ENCODE measurements at regions not wholly inside any gene's neighbourhood (a gene's known extent, or its start where the extent isn't known, plus 50 kb on each side); places are given as distances from the start of the nearest gene placed in this dataset.

- no peak overlapping the region for H3K4me3 ChIP-seq
- intact Hi-C loops (cut with micrococcal nuclease), result no loop called here
- H3K4me1 ChIP-seq, result no peaks in the 10 kb centered on the region
- no peaks in the 10 kb centered on the region for H3K27me3 ChIP-seq (ENCODE audit: low read depth)
- H3K27ac ChIP-seq (replicated peaks), result no peak overlapping the region
- no peaks in the 10 kb centered on the region for H3K9me3 ChIP-seq (replicated peaks)
- H3K36me3 ChIP-seq, result no peaks in the 10 kb centered on the region
- TF ChIP-seq, protein P1, sequence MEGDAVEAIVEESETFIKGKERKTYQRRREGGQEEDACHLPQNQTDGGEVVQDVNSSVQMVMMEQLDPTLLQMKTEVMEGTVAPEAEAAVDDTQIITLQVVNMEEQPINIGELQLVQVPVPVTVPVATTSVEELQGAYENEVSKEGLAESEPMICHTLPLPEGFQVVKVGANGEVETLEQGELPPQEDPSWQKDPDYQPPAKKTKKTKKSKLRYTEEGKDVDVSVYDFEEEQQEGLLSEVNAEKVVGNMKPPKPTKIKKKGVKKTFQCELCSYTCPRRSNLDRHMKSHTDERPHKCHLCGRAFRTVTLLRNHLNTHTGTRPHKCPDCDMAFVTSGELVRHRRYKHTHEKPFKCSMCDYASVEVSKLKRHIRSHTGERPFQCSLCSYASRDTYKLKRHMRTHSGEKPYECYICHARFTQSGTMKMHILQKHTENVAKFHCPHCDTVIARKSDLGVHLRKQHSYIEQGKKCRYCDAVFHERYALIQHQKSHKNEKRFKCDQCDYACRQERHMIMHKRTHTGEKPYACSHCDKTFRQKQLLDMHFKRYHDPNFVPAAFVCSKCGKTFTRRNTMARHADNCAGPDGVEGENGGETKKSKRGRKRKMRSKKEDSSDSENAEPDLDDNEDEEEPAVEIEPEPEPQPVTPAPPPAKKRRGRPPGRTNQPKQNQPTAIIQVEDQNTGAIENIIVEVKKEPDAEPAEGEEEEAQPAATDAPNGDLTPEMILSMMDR (IDR thresholded peaks at IDR 0.05; ENCODE audit: borderline replicate concordance), result no peak
- DNase-seq, result no peak
Measured at GRCh38 chrX:7641141-7641540, 201.8 kb upstream of the VCX start.

GRCh38 chrX:7640392-7640791 lies 202.6 kb upstream of the VCX start:
- no peak for DNase-seq
- H3K27ac ChIP-seq (replicated peaks), result no peak overlapping the region
- H3K4me1 ChIP-seq, result no peaks in the 10 kb centered on the region
- no peaks in the 10 kb centered on the region for H3K9me3 ChIP-seq (replicated peaks)
- TF ChIP-seq, protein P1 (IDR thresholded peaks at IDR 0.05; ENCODE audit: borderline replicate concordance), result no peak
- H3K4me3 ChIP-seq, result no peak overlapping the region
- intact Hi-C loops (cut with micrococcal nuclease), result no loop called here
- no peaks in the 10 kb centered on the region for H3K36me3 ChIP-seq
- no peaks in the 10 kb centered on the region for H3K27me3 ChIP-seq (ENCODE audit: low read depth)

DNA sequence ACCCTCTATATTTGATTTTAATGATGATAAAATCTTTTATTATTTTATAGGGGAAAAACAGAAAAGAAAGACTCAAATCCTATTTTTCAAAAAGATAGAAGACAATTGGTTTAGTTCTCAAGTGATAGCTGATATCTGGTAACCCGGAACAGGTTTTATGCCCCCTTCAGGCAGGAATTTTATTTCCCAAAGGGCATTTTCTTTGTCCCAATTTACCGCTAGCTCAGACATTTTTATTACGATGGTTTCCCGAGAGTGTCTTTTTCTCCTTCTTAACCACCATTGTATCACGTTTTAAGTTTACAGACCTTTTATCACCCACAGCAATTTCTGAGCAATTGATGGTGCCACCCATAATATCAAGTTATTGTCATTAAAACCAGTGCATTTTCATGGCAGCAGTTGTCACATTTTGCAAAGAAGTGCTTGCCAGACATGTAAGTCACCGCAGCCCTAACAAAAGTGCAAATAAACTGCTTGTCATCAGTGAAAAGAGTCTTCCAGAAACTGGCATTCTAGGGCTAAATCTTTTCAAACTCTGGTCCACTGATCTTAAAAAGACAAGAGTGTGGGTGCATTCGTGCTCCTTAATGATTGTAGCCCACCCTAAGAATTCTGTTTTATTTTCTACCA lies 204.8 kb upstream of the VCX start:
- no peak for DNase-seq
- Histone ChIP-seq H3K4me3 (no peak overlapping the region), H3K9me3 (replicated peaks) (no peaks in the 10 kb centered on the region), H3K36me3 (no peaks in the 10 kb centered on the region), H3K4me1 (no peaks in the 10 kb centered on the region), H3K27me3 (ENCODE audit: low read depth) (no peaks in the 10 kb centered on the region), H3K27ac (replicated peaks) (no peak overlapping the region)
- intact Hi-C loops (cut with micrococcal nuclease), result no loop called here
- TF ChIP-seq, protein P1 (IDR thresholded peaks at IDR 0.05; ENCODE audit: borderline replicate concordance), result no peak

DNA sequence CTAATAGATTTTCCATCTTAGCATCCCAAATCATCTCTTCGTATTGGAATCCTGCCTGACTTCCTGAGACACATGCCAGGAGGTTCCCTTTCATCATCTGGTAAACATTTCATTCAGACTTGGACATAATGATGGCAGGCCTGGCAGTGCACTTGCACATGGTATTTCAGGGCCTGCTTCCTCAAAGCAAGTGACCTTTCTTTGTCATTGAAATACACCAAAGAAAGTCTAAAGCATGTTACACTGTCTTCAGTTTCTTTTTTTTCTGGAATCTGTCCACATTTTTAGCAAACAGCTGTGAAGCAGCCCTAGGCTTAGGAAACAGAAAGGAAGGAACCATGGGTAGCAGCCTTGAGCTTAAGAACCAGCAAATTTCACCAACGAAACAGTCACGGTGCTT lies 205.9 kb upstream of the VCX start:
- intact Hi-C loops (cut with micrococcal nuclease), result no loop called here
- TF ChIP-seq, protein P1 (IDR thresholded peaks at IDR 0.05; ENCODE audit: borderline replicate concordance), result no peak
- H3K4me3 ChIP-seq, result no peak overlapping the region
- H3K9me3 ChIP-seq (replicated peaks), result no peaks in the 10 kb centered on the region
- DNase-seq, result no peak
- no peaks in the 10 kb centered on the region for H3K4me1 ChIP-seq
- H3K36me3 ChIP-seq, result no peaks in the 10 kb centered on the region
- H3K27me3 ChIP-seq (ENCODE audit: low read depth), result no peaks in the 10 kb centered on the region
- H3K27ac ChIP-seq (replicated peaks), result no peak overlapping the region

DNA sequence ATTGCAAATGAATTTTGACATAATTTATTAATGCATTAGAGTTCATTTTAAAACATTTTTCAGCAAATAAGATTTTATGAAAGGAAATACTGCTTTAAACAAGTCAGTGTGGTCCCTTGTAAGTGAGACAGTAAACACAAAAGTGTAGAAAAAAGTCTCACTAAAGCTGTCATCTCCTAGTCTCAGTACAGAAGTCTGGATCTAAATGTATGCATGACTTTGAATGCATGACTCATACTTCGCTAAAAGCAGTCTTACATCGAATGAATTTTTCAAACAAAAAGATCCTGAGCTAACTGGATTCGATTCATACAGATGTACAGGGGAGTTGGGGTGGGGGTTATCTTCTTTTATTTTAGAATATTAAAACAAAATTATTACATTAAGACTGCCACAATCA lies 207.4 kb upstream of the VCX start:
- Histone ChIP-seq H3K36me3 (no peaks in the 10 kb centered on the region), H3K27me3 (ENCODE audit: low read depth) (no peaks in the 10 kb centered on the region), H3K9me3 (replicated peaks) (no peaks in the 10 kb centered on the region), H3K4me1 (no peaks in the 10 kb centered on the region), H3K27ac (replicated peaks) (no peak overlapping the region), H3K4me3 (no peak overlapping the region)
- DNase-seq, result no peak
- TF ChIP-seq, protein P1 (IDR thresholded peaks at IDR 0.05; ENCODE audit: borderline replicate concordance), result no peak
- intact Hi-C loops (cut with micrococcal nuclease), result no loop called here
